Pons (tissue), 1 donor: ENCODE measurements at regions not wholly inside any gene's neighbourhood (a gene's known extent, or its start where the extent isn't known, plus 50 kb on each side); places are given as distances from the start of the nearest gene placed in this dataset.

Source experiments
- DNase-seq: peaks from one replicate; pipeline ENCODE4 v3.0.0-alpha.2; 2016; ENCODE audit warnings: low spot score

- DNase-seq, result no peak
Measured at GRCh38 chr2:223389624-223390023, 212.5 kb downstream of the SCG2 start.

GRCh38 chr2:223396993-223397392 lies 205.2 kb downstream of the SCG2 start:
- DNase-seq, result no peak

DNA sequence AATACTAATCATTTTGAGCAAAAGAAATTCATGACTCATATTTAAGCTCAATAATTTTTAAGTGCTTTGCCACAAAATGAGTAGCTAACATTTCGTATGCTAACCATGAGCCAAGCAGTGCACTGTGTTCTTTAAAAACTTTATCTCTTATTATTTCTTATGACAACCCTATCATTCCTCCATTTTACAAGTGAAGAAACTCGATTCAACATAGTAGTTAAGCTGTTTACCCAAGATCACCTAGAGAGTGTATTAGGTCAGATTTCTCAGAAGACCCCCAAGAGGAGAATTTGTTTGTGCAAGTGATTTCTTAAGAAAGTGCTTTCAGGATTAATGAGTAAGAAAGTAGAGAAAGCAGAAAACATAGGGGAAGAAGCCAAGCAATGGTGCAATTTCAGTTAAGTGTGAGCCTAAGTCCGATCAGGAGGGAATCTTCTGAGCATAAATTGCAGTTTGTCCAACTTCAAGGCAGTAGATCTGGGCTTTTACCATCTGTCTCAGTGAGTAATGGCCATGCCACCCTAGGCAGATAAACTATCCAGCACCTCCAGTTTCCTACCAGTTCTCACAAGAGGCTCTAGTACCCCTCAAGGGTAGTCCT lies 202.7 kb downstream of the SCG2 start:
- no peak for DNase-seq

DNA sequence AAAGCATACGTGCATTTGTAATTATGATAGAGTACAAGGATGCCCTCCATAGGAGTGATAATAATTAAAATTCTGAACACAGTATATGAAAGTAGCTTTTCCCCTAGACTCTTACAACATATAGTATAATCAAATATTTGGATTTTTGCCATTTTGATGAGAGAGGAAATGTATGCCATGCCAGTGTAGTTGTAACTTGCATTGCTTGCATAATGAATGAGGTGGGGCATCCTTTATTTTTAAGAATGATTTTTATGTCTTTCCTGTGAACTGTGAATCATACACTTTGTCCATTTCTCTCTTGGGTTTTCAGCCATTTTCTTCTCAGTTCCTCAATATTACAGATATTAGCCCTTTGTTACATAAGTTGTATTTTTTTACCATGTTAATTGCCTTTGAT lies 197.5 kb downstream of the SCG2 start:
- DNase-seq, result no peak

DNA sequence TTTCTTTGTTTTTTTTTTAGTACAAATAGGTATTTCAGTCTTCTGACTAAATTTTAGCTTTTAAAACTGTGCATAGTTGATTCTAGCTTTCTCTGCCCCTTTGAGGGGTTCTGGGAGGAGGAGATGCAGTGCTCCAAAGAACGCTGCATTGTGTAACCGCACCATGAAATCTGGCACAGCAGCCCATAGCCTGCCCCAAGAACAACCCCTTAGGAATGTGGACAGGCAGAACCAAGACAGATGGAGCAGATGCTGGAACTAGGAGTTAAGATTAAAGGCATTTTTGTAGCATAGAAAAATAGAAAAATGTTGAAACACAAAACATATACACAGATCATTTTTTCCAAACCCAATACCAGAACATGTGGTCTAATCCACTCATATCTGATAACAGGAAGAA lies 187.5 kb downstream of the SCG2 start:
- DNase-seq, result no peak

GRCh38 chr2:223415071-223415470 lies 187.1 kb downstream of the SCG2 start:
- DNase-seq, result no peak

DNA sequence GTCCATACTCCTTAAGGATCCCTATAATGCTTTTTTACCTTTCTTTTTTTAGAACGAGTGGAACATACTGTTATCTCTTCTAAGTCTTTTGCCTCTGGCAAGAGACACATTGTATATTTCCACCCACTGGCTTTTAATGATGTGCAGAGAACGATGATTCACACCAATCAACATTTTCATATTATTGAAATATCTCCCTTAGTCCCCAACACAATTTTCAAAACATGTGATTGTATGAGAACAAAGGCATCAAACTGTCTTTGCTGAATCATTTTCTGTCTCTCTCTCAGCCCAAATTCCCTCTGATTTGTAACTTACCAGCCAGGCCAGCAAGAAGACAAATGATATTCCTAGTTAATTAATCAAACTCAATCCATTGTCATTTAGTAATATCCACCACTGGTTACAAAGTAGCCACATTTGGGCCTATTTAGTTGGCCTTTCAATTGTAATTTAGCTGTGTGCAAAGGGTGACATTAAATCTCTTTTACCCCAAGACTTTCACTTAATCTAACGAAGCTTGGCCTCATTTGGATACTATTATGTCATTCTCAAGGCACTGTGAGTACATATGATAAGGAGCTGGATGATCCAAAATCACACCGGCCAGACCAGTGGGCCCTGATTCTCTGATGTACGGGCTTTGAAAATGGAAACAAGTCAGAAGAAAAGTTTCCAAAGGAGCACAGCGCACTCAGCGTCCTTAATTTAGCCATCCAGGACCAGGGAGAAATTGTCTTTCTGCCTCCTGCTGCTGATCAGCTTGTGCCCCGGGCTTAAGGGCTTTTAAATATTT lies 185.1 kb downstream of the SCG2 start:
- DNase-seq, result no peak

- no peak for DNase-seq
Measured at GRCh38 chr2:223418131-223418530, 184.0 kb downstream of the SCG2 start.

GRCh38 chr2:223418604-223419199 lies 183.5 kb downstream of the SCG2 start:
- no peak for DNase-seq

DNA sequence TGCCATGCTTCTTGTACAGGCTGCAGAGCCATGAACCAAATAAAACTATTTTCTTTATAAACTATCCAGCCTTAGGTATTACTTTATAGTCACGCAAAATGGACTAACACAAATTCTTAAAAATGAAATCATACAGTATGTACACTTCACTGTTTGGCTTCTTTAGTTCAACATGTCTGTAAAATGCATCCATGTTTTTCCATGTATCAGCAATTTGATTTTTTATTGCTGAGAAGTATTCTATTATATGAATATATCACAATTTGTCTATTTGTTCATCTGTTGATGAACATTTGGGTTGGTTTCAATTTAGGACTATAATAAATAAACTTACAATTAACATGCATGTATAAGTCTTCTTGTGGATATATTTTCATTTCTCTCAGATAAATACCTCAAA lies 182.1 kb downstream of the SCG2 start:
- no peak for DNase-seq

- no peak for DNase-seq
Measured at GRCh38 chr2:223431479-223431878, 170.7 kb downstream of the SCG2 start.

DNA sequence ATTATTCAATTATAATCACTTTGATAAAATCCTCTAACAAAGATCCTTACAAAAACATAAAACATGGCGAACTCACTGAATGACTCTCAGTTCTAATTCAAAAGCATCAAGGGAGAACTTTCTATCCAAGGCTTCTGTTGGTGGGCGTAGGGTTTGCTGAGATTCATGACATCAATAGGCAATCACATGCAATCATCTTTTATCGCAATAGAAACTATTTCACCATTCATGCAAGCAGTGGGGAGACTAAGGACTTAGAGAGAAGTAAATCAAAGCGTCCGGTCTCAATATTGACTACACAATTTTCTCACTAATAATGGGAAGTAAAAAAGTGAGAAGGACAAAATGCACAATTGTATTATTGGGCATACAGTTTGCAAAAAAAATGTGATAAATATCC lies 168.7 kb downstream of the SCG2 start:
- DNase-seq, result no peak

DNA sequence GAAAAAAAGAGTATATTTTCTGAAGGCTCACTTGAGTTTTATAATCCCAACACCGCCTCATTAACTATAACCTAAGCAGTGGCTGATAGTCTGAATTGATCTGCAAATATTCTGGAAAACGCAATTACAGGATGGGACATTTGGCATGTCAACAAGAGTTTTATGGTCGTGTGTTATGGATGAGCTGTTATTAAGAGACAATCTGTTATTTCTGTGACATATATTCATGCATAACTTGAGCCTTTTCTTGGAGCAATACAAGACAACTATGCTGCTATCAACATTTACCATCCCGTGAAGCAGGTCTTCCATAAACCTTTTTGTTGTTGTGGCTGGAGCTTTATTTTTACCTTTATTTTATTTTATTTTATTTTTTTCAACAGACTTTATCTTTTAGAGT lies 164.4 kb downstream of the SCG2 start:
- no peak for DNase-seq

DNA sequence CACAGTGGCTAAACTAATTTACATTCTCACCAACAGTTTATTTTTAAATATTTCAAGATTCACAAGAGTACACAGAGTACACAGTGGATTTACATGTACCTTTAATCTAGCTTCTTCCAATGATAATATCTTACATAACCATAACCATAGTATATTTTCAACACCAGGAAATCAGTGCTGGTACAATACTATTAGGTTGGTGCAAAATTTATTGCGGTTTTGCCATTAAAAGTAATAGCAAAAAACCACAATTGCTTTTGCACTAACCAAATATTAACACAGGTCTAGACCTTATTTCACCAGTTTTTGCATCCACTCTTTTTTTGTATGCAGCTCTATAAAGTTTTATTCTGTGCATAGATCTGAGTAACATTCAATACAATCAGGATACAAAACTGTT lies 163.0 kb downstream of the SCG2 start:
- DNase-seq, result no peak

- DNase-seq, result no peak
Measured at GRCh38 chr2:223439786-223440185, 162.4 kb downstream of the SCG2 start.

- DNase-seq, result no peak
Measured at GRCh38 chr2:223442847-223443246, 159.3 kb downstream of the SCG2 start.

- DNase-seq, result no peak
Measured at GRCh38 chr2:223450246-223450645, 151.9 kb downstream of the SCG2 start.

DNA sequence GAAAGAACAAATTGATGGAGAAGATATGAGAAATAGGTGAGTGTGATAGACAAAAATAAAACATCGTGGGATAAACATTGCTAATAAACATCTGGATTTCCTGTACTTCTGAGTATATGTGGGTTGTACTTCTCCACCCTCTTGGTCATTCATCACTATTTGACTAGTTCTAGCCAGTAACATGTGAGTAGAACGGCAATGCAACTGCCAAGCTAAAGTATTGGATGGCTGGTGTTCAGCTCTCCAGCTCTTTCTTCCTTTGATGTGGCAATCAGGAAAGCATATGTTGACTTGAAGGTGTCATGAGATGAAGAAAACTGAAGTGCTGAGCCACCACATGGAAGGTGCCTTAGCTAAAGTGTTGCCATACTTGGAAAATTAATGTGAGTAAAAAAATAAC lies 144.9 kb downstream of the SCG2 start:
- DNase-seq, result no peak

DNA sequence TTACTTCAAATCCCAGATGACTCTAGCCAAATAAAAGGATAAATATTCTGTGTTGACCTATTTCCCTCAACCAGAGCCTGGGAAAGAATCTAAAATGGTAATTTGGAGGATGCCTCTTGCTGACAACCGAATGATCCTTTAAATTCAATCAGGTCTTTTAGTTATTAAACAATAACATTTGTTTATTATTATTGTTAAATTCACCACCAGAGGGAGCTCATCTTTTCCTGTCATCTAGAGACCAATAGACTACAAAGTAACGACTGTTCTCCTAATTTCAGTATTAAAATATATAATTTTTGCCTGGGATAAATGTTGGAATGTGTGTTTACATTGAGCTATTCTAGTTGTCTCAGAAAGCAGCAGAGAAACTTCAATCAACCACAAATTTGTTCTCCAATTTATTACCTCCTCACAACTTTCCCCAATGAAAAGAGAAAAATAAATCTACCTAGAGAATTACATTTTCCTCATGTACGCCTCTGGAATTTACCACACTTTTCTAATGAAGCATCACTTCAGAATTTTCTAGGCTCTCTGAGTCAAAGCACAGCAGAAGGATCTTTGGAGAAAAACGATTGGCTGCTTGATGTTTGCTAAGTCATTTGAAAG lies 142.7 kb downstream of the SCG2 start:
- DNase-seq, result peak; percentile 12

- DNase-seq, result no peak
Measured at GRCh38 chr2:223460209-223460608, 142.0 kb downstream of the SCG2 start.

- no peak for DNase-seq
Measured at GRCh38 chr2:223460774-223461211, 141.4 kb downstream of the SCG2 start.

- no peak for DNase-seq
Measured at GRCh38 chr2:223464071-223464470, 138.1 kb downstream of the SCG2 start.

DNA sequence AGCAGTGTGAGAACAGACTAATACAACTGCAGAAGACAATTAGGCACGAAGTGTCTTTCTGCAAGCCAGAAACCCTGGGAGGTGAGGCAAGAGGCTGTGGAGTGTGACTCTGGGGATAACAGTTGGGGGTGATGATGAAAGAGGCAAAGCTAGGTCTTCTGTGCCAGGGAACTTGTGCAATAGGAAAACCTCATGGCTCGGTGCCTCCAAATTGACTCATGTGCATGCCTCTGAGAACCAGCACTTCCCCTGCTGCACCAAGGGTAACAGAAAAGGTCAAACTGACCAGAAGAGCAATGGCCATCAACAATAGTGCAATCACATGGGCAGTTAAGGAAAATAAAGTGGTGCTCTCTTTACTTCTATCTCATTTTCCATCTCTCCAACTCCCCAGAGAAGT lies 136.4 kb downstream of the SCG2 start:
- DNase-seq, result peak; percentile 8
